Renal pelvis (tissue), 1 donor: ENCODE measurements at regions not wholly inside any gene's neighbourhood (a gene's known extent, or its start where the extent isn't known, plus 50 kb on each side); places are given as distances from the start of the nearest gene placed in this dataset.

Experiments used
- DNase-seq: peaks from one replicate; pipeline ENCODE4 v3.0.0-alpha.2; 2013

DNA sequence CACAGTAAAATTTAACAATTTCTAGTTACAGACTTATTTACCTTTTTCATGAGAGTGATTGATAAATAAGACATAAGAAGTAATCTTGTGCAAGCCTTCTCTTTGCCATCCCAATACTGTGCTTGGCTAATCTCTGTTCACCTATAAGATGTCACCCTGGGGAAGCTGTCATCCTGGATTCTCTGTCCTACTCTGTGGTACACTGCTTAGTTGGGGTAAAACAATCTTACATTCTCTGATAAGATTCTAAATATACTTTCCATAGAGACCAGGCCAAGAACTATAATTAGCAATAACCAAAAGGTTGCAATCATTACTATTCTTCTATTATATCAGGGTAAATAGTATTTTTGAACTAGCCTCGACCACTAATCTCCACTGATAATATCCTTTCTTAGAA lies 1218.3 kb upstream of the CADM2 start:
- no peak for DNase-seq

DNA sequence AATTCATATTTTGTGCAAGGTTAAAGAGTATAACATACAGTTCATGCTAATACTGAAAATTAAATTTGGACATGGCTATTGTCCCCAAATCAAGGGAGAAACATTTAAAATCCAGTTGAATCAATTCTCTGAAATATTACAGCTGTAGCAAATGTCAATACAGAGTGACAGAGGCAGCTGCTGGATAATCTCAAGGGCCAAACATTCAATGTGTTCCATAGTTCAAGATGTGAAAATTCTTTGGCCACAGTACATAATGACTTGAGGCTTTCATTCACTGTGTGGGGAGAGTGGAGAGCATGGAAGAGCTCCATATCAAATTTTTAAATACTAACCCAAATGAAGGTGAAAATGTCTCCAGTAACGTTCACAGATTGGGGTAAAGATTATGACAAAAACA lies 1192.8 kb upstream of the CADM2 start:
- no peak for DNase-seq

GRCh38 chr3:83769791-83770663 lies 1188.8 kb upstream of the CADM2 start:
- no peak for DNase-seq

DNA sequence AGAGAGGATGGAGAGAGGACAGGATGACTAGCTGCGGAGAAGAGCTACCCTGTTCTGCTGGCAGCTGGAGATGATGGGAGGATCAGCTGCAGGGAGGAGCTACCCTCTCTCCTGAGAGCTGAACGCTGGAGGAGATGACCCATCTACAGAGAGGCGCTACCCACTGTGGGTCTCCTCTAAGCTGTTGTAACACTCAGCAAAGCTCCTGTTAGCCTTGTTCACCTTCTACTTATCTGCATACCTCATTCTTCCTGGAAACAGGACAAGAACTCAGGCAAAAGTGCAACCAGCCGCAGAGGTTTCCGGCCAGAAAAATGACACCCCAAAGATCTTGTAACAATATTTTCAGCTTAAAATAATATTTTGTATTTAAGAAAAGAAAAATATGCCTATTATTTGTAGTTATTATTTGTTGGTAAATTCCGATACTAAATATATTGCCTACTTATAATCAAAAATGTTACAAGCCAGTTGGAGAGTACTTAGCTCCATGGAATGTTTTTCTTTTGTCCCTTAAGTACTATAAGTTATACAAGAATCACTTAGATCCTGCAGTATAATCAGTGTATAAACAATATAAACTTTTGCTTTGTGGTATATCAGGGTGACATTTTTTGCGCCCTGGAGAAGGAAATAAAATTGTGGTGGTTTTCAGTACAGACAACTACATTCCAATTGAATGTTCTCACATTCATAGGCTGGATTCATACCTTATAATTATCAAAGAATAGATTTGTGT lies 1188.0 kb upstream of the CADM2 start:
- DNase-seq = no peak

DNA sequence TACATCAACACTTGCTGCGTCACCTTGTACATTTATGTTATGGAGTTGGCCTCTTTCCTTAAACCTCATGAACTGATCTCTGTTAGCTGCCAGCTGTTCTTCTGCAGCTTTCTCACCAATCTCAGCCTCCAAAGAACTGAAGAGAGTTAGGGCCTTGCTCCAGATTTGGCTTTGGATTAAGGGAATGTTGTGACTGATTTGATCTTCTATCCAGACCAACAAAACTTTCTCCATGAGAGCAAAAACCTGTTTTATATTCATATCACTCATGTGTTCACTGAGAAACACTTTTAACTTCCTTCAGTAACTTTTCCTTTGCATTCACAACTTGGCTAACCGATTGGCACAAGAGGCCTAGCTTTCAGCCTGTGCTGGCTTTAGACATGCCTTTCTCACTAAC lies 1156.0 kb upstream of the CADM2 start:
- no peak for DNase-seq

DNA sequence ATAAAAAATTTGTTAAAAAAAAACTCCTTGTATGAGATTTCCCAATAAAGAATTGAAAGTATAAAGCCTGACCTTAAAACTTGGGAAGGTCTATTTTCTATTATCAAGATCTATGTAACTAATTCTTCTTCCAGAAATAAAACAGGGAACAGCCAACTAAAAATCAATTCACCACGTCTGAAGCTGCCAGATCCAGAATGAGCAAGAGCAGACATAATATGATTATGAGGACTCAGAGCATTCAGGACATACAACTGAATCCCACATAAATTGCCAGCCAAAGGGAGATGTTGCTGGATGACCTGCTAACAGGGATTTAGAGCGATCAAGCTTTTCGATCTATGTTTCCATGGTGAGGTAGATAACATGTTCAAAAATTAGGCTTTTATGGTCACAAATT lies 1151.3 kb upstream of the CADM2 start:
- DNase-seq = no peak

DNA sequence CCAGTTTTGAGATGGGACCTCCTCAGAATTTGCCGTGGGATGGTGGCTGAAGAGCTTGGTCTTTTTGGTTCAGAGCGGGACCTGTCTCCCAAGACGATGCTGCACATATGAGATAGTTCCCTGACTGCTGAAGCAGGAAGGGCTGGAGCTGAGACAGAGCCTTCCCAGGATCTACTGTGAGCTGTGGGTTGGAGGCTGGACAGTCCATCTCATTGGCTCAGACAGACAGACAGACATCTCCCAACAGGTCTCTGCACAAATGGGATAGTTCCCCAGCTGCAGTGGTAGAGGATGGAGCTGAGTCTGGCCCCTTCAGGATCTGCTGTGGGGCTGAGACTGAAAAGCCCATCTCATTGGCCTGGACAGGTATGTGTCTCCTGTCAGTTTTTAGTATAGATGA lies 1145.6 kb upstream of the CADM2 start:
- no peak for DNase-seq

GRCh38 chr3:83816653-83817052 lies 1142.1 kb upstream of the CADM2 start:
- DNase-seq = no peak

DNA sequence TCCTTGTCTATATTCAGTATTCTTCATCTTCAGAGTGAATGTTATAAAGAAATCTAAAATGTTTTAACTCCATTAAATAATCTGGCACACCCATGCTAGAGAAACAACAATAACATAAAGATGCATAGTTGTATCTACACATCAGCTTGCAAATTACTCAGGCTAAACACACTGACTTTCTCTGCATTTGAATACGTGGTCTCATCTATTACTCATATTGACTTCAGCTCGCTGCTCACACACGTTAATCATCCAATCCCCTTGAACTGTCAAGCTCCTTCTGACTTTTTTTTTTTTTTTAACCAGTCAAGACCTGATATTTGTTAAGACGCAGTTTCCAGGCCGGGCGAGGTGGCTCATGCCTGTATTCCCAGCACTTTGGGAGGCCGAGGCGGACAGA lies 1137.3 kb upstream of the CADM2 start:
- no peak for DNase-seq

DNA sequence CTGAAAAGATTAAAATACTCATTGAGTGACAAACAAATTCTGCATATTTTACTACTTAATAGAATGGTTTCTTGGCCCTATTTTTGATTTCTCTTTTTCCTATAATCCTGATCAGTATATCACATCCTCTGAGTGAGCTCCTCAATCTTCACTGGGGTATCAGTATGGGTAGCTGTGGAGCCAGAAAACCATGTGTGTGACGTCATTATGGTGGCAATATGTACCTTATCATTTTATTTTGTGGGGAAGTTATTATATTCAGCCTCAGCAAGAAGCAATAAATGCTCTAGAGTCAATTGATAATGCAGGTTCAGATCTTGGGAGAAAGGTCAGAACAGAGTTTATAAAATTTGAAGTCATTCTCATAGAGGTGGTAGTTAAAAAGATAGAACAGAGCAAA lies 1135.7 kb upstream of the CADM2 start:
- no peak for DNase-seq

DNA sequence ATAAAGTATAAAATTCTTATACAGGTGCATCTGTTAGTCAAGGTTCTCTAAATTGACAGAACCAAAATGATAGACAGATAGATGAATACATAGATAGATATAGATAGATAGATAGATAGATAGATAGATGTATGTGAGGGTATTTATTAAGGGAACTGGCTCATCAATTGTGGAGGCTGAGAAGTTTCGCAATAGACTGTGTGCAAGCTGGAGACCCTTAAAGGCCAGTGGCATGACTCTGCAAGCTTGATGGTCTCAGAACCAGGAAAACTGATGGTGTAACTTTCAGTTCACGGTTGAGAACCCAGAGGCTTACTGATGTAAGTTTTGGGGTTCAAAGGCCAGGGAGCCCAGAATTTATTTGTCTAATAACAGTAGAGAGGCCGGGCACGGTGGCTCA lies 1123.7 kb upstream of the CADM2 start:
- no peak for DNase-seq

GRCh38 chr3:83842511-83842910 lies 1116.3 kb upstream of the CADM2 start:
- DNase-seq = no peak

GRCh38 chr3:83843716-83844115 lies 1115.1 kb upstream of the CADM2 start:
- no peak for DNase-seq

DNA sequence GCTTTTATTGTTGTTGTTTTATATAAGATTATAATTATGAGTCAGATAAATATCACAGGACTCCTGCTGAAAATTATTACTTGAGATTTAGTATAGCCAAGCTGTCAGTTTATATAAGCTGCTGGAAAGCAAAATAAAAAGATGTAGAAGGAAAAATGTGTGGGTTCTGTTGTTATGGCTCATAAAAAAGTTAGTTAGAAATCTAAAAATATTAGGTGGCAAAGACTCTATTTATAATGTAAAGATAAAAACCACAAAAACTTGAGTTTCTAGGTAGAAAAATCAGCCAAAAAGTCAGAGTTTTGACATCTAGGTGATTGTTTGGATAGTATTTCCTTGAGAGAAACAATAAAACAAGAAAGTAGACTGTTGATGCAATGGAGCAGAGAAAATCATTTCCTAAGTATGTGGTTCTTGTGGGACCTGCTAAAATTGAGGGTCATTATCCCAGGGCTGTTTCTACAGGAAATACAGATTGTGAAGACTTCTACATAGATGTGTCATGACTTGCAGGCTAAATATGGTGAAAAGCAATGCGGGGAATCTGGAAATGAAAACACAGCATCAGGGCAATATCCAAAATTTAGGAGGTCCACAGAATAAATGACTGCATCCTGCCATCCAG lies 1109.6 kb upstream of the CADM2 start:
- no peak for DNase-seq

DNA sequence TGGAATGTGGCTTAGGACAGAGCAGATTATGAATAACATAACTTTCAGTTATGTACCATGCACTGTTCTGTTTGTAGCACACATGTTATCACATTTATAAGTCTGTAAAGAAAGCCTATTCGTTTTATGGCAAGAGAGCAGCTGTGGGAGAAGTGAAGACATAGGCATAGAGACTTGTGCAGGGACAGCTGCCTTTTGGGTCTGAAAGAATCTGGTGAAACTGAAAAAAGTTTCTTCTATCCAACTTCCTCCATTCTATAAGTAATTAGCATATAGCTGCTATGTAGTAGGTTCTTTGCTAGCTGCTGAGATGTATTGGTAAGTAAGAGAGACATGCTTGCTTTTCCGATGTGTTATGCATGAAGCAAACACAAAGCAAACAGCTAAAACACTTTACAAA lies 1095.4 kb upstream of the CADM2 start:
- DNase-seq = no peak

DNA sequence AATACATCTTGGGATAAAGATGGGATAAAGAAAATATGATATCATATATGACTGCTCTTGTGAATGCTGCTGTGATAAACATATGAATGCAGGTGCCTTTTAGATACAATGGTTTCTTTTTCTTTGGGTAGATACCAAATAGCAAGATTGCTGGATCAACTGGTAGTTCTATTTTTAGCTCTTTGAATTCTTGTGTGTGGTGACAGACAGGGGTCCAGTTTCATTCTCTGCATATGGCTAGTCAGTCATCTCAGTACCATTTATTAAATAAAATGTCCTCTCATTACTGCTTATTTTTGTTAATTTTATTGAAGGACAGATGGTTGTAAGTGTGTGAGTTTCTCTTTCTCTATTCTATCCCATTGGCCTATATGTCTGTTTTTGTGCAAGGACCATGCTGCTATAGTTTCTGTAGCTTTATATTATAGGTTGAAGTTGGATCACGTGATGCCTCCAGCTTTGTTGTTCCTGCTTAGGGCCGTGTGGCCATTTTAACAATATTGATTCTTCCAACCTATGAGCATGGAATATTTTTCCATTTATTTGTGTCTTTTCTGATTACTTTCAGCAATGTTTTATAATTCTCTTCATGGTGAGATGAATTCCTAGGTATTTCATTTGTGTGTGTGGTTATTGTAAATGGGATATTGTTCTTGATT lies 1089.8 kb upstream of the CADM2 start:
- no peak for DNase-seq

GRCh38 chr3:83873550-83873949 lies 1085.2 kb upstream of the CADM2 start:
- no peak for DNase-seq

DNA sequence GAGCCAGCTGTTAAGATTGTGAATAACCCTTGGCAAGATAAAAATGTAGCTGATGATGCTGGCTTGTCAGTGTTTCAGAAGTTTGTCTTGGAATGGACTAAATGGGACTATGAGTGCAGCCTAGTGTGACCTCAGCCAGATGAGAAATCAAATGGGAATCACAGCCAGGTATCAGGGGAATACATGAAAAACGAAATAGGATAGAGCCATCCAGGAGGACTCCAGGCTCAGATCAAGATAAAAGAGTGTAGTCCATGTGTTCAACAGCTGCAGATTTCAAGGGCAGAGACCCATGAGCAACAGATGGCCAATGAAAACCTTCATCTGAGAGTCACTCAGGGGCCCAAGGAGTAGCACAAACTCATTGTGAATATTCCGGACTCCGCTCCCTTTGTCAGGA lies 1080.9 kb upstream of the CADM2 start:
- DNase-seq = no peak

GRCh38 chr3:83882701-83883100 lies 1076.1 kb upstream of the CADM2 start:
- DNase-seq = no peak

DNA sequence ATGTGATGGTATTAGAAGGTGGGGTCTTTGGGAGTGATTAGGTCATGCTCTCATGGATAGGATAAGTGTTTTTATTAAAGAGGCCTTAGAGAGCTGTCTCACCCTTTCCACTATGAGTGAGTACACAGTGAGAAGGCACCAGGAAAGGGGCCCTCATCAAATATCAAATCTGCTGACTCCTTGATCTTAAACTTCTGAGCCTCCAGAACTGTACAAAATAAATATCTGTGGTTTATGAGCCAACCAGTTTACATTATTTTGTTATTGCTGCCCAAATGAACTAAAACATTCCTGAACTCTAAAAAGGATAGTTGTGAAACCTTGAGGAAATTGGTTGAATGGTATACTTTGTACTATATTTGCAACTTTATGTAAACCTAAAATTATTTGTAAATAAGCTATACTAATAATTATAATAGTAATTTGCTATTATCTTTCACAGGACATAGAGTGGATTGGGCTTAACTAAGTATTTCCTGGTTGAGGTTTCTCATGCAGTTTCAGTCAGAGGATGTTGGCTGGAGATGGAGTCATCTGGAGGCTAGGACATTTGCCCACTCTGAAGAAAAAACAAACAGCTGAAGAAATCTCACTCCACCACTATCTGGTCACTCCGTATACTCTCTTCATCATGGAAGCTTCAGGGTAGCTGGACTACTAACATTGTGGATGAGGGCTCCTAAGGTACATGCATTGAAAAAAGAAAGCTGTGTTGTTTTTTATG lies 1068.6 kb upstream of the CADM2 start:
- no peak for DNase-seq

DNA sequence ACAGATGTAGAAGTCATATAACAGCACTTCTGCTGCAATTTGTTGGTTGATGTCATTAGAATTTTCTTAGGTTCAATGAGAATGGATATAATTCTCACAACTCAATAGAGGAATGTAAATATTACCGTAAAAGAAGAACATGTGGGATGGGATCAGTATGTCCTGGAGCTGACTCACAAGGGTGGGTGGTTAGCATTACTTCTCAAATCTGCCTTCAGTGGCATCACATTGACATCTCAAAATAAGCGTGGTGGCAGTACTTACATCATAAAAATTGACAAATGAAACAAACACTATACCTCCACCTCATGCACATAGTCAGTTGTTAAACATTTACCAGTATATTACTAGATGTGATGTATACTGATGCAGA lies 1068.0 kb upstream of the CADM2 start:
- DNase-seq = no peak

- DNase-seq = no peak
These were observed 1064.6 kb upstream of the CADM2 start for GRCh38 chr3:83894223-83894622.
